Activated CD4-positive, alpha-beta T cell treated with anti-CD3 and anti-CD28 coated beads, Interleukin-2, amount 50 U/mL, for 1 hour (primary cell): ENCODE measurements at regions not wholly inside any gene's neighbourhood (a gene's known extent, or its start where the extent isn't known, plus 50 kb on each side); places are given as distances from the start of the nearest gene placed in this dataset.

Experiments used
- DNase-seq: peaks from one replicate; pipeline ENCODE4 v3.0.0-alpha.2; 2020

GRCh38 chr7:39892361-39892760 lies 57.7 kb upstream of the CDK13 start:
- DNase-seq, result no peak

- no peak for DNase-seq
Observed at GRCh38 chr7:39894904-39895303, 55.2 kb upstream of the CDK13 start.

GRCh38 chr7:39896840-39897239 lies 53.2 kb upstream of the CDK13 start:
- no peak for DNase-seq

- no peak for DNase-seq
Observed at GRCh38 chr7:39898867-39899266, 51.2 kb upstream of the CDK13 start.
